RWPE1 (cell line): ENCODE measurements at regions not wholly inside any gene's neighbourhood (a gene's known extent, or its start where the extent isn't known, plus 50 kb on each side); places are given as distances from the start of the nearest gene placed in this dataset.

Experiments used
- CTCF ChIA-PET: fragments of 350-600 bp; sonication (Branson Sonifier 250); formaldehyde crosslinking; extraction: SDS; loops from one replicate; lab custom pipeline; 2021; lab: Yijun Ruan, JAX
- POLR2A ChIA-PET: fragments of 400-600 bp; formaldehyde crosslinking; extraction: SDS; loops from one replicate; lab custom pipeline; 2020; ENCODE audit warnings: antibody characterized with exemption; ENCODE audit not compliant: low non-redundant PET; lab: Yijun Ruan, JAX
- DNase-seq: peaks from one replicate; pipeline ENCODE4 v3.0.0; 2012; ENCODE audit warnings: low spot score
- H3K27ac ChIP-seq: fragments of 450-650 bp; 2 replicates; pipeline ENCODE4 v1.5.1; 2017
- CTCF ChIP-seq: fragments of 450-650 bp; conservative IDR thresholded peaks from 2 replicates; pipeline ENCODE4 v1.5.1; 2017; ENCODE audit warnings: low read depth, mild to moderate bottlenecking

- CTCF ChIA-PET: no interaction called here
These were observed 170.8 kb upstream of the NCKAP5 start for GRCh38 chr2:133739039-133739438.

GRCh38 chr2:133740500-133740899, 172.2 kb upstream of the NCKAP5 start:
- ChIA-PET POLR2A (no interaction called here), CTCF (no interaction called here)
- no peak for DNase-seq
- H3K27ac ChIP-seq: no peak overlapping the region
- no peak for TF ChIP-seq CTCF

More at GRCh38 chr2:133739039-133739438, 170.8 kb upstream of the NCKAP5 start:
- no peak for TF ChIP-seq CTCF
- no peak for DNase-seq
- no peak overlapping the region for H3K27ac ChIP-seq
- POLR2A ChIA-PET: no interaction called here

- POLR2A ChIA-PET: no interaction called here
- CTCF ChIA-PET: interaction anchor here (0.6 kb wide), 1 partner anchor 32 kb away, joined by 3 read pairs; no protein-coding TSS in a partner anchor
- no peak for DNase-seq
- TF ChIP-seq CTCF: no peak
- H3K27ac ChIP-seq: no peak overlapping the region
These were observed 179.9 kb upstream of the NCKAP5 start for GRCh38 chr2:133748007-133748700.

GRCh38 chr2:133753665-133754064, 185.4 kb upstream of the NCKAP5 start:
- DNase-seq: no peak
- no peak overlapping the region for H3K27ac ChIP-seq
- TF ChIP-seq CTCF: no peak
- CTCF ChIA-PET: no interaction called here
- POLR2A ChIA-PET: no interaction called here

- TF ChIP-seq CTCF: no peak
- no peak overlapping the region for H3K27ac ChIP-seq
- CTCF ChIA-PET: interaction anchor here (0.6 kb wide), 2 partner anchors 16 to 89 kb away, joined by 5 read pairs; no protein-coding TSS in a partner anchor
- POLR2A ChIA-PET: interaction anchor here (0.6 kb wide), 1 partner anchor 10 kb away, joined by 3 read pairs; no protein-coding TSS in a partner anchor
- DNase-seq: no peak
These were observed 187.4 kb upstream of the NCKAP5 start for GRCh38 chr2:133755480-133756300.

- CTCF ChIA-PET: no interaction called here
- DNase-seq: no peak
- POLR2A ChIA-PET: no interaction called here
- no peak for TF ChIP-seq CTCF
- H3K27ac ChIP-seq: no peak overlapping the region
These were observed 188.6 kb upstream of the NCKAP5 start for GRCh38 chr2:133756833-133757232.
